ENCODE measurements at regions not wholly inside any gene's neighbourhood (a gene's known extent, or its start where the extent isn't known, plus 50 kb on each side); places are given as distances from the start of the nearest gene placed in this dataset.

- no peak overlapping the region for H3K4me3 ChIP-seq (ENCODE audit: low read depth, low read length)
- TF ChIP-seq, protein P1, sequence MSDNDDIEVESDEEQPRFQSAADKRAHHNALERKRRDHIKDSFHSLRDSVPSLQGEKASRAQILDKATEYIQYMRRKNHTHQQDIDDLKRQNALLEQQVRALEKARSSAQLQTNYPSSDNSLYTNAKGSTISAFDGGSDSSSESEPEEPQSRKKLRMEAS (IDR thresholded peaks at IDR 0.05; ENCODE audit: low read depth, low read length), result no peak
- no peak for TF ChIP-seq MYC (IDR thresholded peaks at IDR 0.05; ENCODE audit: low read depth, low read length)
- no peak for TF ChIP-seq CTCF (IDR thresholded peaks at IDR 0.05; ENCODE audit: low read depth, low read length)
- no peak for TF ChIP-seq POLR2A (IDR thresholded peaks at IDR 0.05; ENCODE audit: extremely low read depth, insufficient read length)
- no peak for DNase-seq (ENCODE audit: low read depth)
Measured at GRCh38 chr3:178085817-178086123, 450.5 kb upstream of the KCNMB2 start.

DNA sequence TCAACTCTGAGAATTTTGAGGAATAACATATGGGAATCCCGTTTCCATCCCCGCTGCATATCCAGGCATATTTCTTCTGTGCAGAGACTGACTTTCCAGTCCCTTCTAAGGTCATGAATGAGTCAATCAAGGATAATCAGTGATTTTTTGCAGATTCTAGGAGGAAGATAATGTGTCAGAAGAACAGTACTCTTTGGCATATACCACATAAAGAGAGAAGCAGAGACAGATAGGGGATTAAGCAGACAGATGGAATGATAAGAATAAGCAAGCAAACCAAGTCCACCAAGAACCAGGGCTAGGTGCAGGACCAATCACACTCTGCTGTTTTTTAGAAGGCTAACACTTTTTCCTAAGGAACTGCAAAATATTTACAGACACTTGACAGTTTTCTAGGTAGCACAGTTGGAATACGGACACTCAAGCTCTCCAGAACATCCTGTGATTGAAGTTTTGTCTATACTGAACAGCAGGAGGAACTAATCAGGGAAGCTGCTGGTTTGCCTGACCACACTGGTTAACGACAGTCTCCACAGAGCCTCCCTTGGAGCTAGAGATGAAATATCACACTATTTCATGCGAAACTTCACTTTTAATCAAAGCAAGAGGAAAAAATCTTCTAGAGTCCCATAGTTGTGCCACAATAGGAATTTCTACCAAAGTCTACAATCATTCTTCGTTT is 450.0 kb upstream of the KCNMB2 start:
- no peak overlapping the region for H3K4me3 ChIP-seq (ENCODE audit: low read depth, low read length)

DNA sequence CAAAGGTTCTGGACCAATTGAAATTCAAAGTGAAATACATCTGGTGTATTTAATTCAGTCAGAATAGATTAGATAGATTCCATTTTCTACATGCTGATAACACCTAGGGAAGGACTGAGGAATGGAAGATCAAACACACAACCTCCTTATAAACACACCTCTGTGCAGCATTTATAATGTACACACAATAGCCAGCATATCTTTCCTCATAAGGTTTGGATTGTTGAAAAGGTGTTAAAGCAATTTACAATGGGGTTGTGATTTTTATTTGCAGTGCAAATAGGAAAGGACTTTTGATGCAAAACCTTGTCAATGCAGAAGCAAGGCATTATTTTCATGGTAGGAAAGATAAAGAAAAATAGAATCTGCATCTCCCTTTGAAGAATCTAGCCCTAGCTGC is 448.9 kb upstream of the KCNMB2 start:
- no peak for DNase-seq (ENCODE audit: low read depth)
- H3K4me3 ChIP-seq (ENCODE audit: low read depth, low read length), result no peak overlapping the region
- TF ChIP-seq MYC (IDR thresholded peaks at IDR 0.05; ENCODE audit: low read depth, low read length) (no peak), POLR2A (IDR thresholded peaks at IDR 0.05; ENCODE audit: extremely low read depth, insufficient read length) (no peak), CTCF (IDR thresholded peaks at IDR 0.05; ENCODE audit: low read depth, low read length) (no peak)
- TF ChIP-seq, protein P1 (IDR thresholded peaks at IDR 0.05; ENCODE audit: low read depth, low read length), result no peak

More for the DNA sequence above, 450.0 kb upstream of the KCNMB2 start:
- peak; percentile 2 for DNase-seq (ENCODE audit: low read depth)
- no peak for TF ChIP-seq POLR2A (IDR thresholded peaks at IDR 0.05; ENCODE audit: extremely low read depth, insufficient read length)
- TF ChIP-seq, protein P1 (IDR thresholded peaks at IDR 0.05; ENCODE audit: low read depth, low read length), result no peak
- TF ChIP-seq MYC (IDR thresholded peaks at IDR 0.05; ENCODE audit: low read depth, low read length), result no peak
- no peak for TF ChIP-seq CTCF (IDR thresholded peaks at IDR 0.05; ENCODE audit: low read depth, low read length)

DNA sequence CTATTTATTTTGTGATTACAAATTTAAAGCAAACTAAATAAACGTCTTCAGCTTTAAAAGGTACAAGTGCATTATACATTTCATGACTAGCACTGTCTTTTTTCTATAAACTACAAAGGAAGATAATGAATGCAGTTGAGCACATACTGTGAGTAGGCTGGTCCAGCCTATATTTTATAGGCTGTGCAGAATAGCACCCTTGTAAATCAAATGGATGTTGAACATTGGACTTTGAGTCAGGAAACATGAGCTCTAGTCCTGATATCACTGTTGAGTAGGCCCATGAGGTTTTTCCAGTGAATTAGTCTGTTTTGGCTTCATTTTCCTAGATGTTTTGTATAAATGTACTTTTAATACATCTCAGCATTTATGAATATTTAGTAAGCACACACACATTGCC is 447.3 kb upstream of the KCNMB2 start:
- H3K4me3 ChIP-seq (ENCODE audit: low read depth, low read length), result no peak overlapping the region
- DNase-seq (ENCODE audit: low read depth), result no peak
- TF ChIP-seq, protein P1 (IDR thresholded peaks at IDR 0.05; ENCODE audit: low read depth, low read length), result no peak
- TF ChIP-seq CTCF (IDR thresholded peaks at IDR 0.05; ENCODE audit: low read depth, low read length) (no peak), POLR2A (IDR thresholded peaks at IDR 0.05; ENCODE audit: extremely low read depth, insufficient read length) (no peak), MYC (IDR thresholded peaks at IDR 0.05; ENCODE audit: low read depth, low read length) (no peak)

DNA sequence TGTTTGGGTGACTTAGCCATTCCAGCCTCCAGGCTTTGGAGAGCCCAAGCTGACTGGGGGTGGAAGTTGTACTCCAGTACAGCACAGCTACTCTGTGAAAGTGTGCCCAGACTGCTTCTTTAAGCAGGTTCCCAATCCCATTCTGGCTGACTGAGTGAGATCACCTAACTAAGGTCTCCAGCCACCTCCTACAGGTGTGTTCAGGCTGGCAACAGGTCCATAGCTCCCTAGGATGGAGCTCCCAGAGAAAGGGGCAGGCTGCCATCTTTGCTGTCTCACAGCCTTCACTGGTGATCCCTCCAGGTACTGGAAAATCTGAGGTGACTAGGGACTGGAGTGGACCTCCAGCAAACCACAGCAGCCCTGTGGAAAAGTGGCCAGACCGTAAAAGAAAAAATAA is 445.3 kb upstream of the KCNMB2 start:
- DNase-seq (ENCODE audit: low read depth), result no peak
- TF ChIP-seq MYC (IDR thresholded peaks at IDR 0.05; ENCODE audit: low read depth, low read length) (no peak), CTCF (IDR thresholded peaks at IDR 0.05; ENCODE audit: low read depth, low read length) (no peak), POLR2A (IDR thresholded peaks at IDR 0.05; ENCODE audit: extremely low read depth, insufficient read length) (no peak)
- TF ChIP-seq, protein P1 (IDR thresholded peaks at IDR 0.05; ENCODE audit: low read depth, low read length), result no peak
- H3K4me3 ChIP-seq (ENCODE audit: low read depth, low read length), result no peak overlapping the region
